Fibroblast of lung (primary cell): ENCODE measurements at regions not wholly inside any gene's neighbourhood (a gene's known extent, or its start where the extent isn't known, plus 50 kb on each side); places are given as distances from the start of the nearest gene placed in this dataset.

Source experiments
- DNase-seq, 2 donors: peaks; one replicate each; pipeline versions ENCODE4 v3.0.0 to v3.0.0-alpha.2; 2010; ENCODE audit warnings: low read depth in 2 of 2
- H2AFZ ChIP-seq: 2 replicates; pipeline ENCODE4 v1.5.1; 2012; ENCODE audit warnings: low read length, control low read depth, inconsistent platforms
- H3K27ac ChIP-seq: 2 replicates; pipeline ENCODE4 v1.5.1; 2011; ENCODE audit warnings: low read length, control low read depth; ENCODE audit not compliant: insufficient read depth
- H3K27me3 ChIP-seq: 2 replicates; pipeline ENCODE4 v1.5.1; 2011; ENCODE audit warnings: mild to moderate bottlenecking, low read length; ENCODE audit not compliant: control insufficient read depth, insufficient read depth
- H3K36me3 ChIP-seq: 2 replicates; pipeline ENCODE4 v1.5.1; 2011; ENCODE audit warnings: low read length; ENCODE audit not compliant: control insufficient read depth, insufficient read depth
- H3K4me1 ChIP-seq: 2 replicates; pipeline ENCODE4 v1.5.1; 2011; ENCODE audit warnings: low read length; ENCODE audit not compliant: control insufficient read depth, insufficient read depth; ENCODE audit errors: extremely low read depth
- H3K4me2 ChIP-seq: 2 replicates; pipeline ENCODE4 v1.5.1; 2011; ENCODE audit warnings: low read length, control low read depth; ENCODE audit not compliant: insufficient read depth; ENCODE audit errors: extremely low read depth
- H3K4me3 ChIP-seq, 4 experiments: fragments of 200-600 bp in 1 of 4; sonication (generic) in 1 of 4; replicated peaks in 1 of 4; 2 replicates each; pipeline ENCODE4 v1.5.1; 2011 to 2016; ENCODE audit warnings: low read length in 4 of 4, low read depth in 3 of 4, mild to moderate bottlenecking in 3 of 4, control low read depth in 2 of 4, inconsistent platforms in 1 of 4, mixed read lengths in 1 of 4; ENCODE audit not compliant: insufficient read depth in 1 of 4; ENCODE audit errors: control extremely low read depth in 1 of 4
- H3K79me2 ChIP-seq: 2 replicates; pipeline ENCODE4 v1.5.1; 2012; ENCODE audit warnings: mild to moderate bottlenecking, low read length, inconsistent platforms; ENCODE audit not compliant: control insufficient read depth, insufficient read depth
- H3K9ac ChIP-seq: 2 replicates; pipeline ENCODE4 v1.5.1; 2011; ENCODE audit warnings: mild to moderate bottlenecking, low read length, control low read depth; ENCODE audit not compliant: insufficient read depth
- H3K9me3 ChIP-seq: 2 replicates; pipeline ENCODE4 v1.5.1; 2012; ENCODE audit warnings: low read depth, low read length; ENCODE audit not compliant: control insufficient read depth, insufficient read depth
- H4K20me1 ChIP-seq: 2 replicates; pipeline ENCODE4 v1.5.1; 2011; ENCODE audit warnings: low read length; ENCODE audit not compliant: control insufficient read depth, insufficient read depth; ENCODE audit errors: extremely low read depth
- CTCF ChIP-seq, 2 donors: IDR thresholded peaks in 1 of 2; conservative IDR thresholded peaks in 1 of 2; 1 replicate in 1 of 2; 2 replicates in 1 of 2; pipeline ENCODE4 v1.5.1; 2011 to 2012; ENCODE audit warnings: low read length in 2 of 2, control low read depth in 1 of 2, inconsistent platforms in 1 of 2, low read depth in 1 of 2, mild to moderate bottlenecking in 1 of 2
- EZH2 ChIP-seq: IDR thresholded peaks from 2 replicates; pipeline ENCODE4 v1.5.1; 2012; ENCODE audit warnings: low read length, control low read depth, mild to moderate bottlenecking; ENCODE audit errors: missing control alignments

- no peak overlapping the region for H3K9ac ChIP-seq
- H3K27me3 ChIP-seq, result no peaks in the 10 kb centered on the region
- no peak overlapping the region for H3K4me2 ChIP-seq
- H3K27ac ChIP-seq, result no peak overlapping the region
- TF ChIP-seq CTCF (conservative IDR thresholded peaks at IDR 0.05 in 1 of 2, IDR thresholded peaks at IDR 0.05 in 1 of 2; ENCODE audit: low read depth in 1 of 2, low read length in 2 of 2) (no peak), EZH2 (no peak)
- no peaks in the 10 kb centered on the region for H3K36me3 ChIP-seq
- H3K4me1 ChIP-seq, result no peaks in the 10 kb centered on the region
- H3K4me3 ChIP-seq, result no peak overlapping the region
- no peak overlapping the region for H2AFZ ChIP-seq
- H3K79me2 ChIP-seq, result no peaks in the 10 kb centered on the region
- H3K9me3 ChIP-seq, result no peaks in the 10 kb centered on the region
- no peaks in the 10 kb centered on the region for H4K20me1 ChIP-seq
- no peak for DNase-seq
Observed at GRCh38 chr2:8494589-8494988, 187.3 kb upstream of the ID2 start.

- no peak overlapping the region for H2AFZ ChIP-seq
- H3K4me1 ChIP-seq, result no peaks in the 10 kb centered on the region
- no peak overlapping the region for H3K4me2 ChIP-seq
- H4K20me1 ChIP-seq, result no peaks in the 10 kb centered on the region
- no peaks in the 10 kb centered on the region for H3K9me3 ChIP-seq
- H3K9ac ChIP-seq, result no peak overlapping the region
- no peaks in the 10 kb centered on the region for H3K27me3 ChIP-seq
- no peak overlapping the region for H3K4me3 ChIP-seq
- no peaks in the 10 kb centered on the region for H3K79me2 ChIP-seq
- H3K27ac ChIP-seq, result no peak overlapping the region
- no peaks in the 10 kb centered on the region for H3K36me3 ChIP-seq
- TF ChIP-seq CTCF (conservative IDR thresholded peaks at IDR 0.05 in 1 of 2, IDR thresholded peaks at IDR 0.05 in 1 of 2; ENCODE audit: low read depth in 1 of 2, low read length in 2 of 2), result no peak
- TF ChIP-seq EZH2, result no peak
- no peak for DNase-seq
Observed at GRCh38 chr2:8495189-8495989, 186.5 kb upstream of the ID2 start.

GRCh38 chr2:8496079-8496478 lies 185.8 kb upstream of the ID2 start:
- DNase-seq, result no peak
- TF ChIP-seq CTCF (conservative IDR thresholded peaks at IDR 0.05 in 1 of 2, IDR thresholded peaks at IDR 0.05 in 1 of 2; ENCODE audit: low read depth in 1 of 2, low read length in 2 of 2) (no peak), EZH2 (no peak)
- no peak overlapping the region for H3K4me3 ChIP-seq
- H3K4me1 ChIP-seq, result no peaks in the 10 kb centered on the region
- no peaks in the 10 kb centered on the region for H3K36me3 ChIP-seq
- H4K20me1 ChIP-seq, result no peaks in the 10 kb centered on the region
- no peaks in the 10 kb centered on the region for H3K27me3 ChIP-seq
- no peak overlapping the region for H3K27ac ChIP-seq
- no peak overlapping the region for H3K9ac ChIP-seq
- H3K9me3 ChIP-seq, result no peaks in the 10 kb centered on the region
- H3K4me2 ChIP-seq, result no peak overlapping the region
- no peaks in the 10 kb centered on the region for H3K79me2 ChIP-seq
- H2AFZ ChIP-seq, result no peak overlapping the region
